B cell (primary cell): ENCODE measurements at regions not wholly inside any gene's neighbourhood (a gene's known extent, or its start where the extent isn't known, plus 50 kb on each side); places are given as distances from the start of the nearest gene placed in this dataset.

ENCODE experiments used
- ATAC-seq: fragments of 200-7000 bp; cut with Tn5 transposase; one replicate; pipeline ENCODE4 v1.10.0; 2021; ENCODE audit warnings: low read depth, mild to moderate bottlenecking, moderate number of reproducible peaks, moderate library complexity
- CTCF ChIA-PET: fragments of 350-600 bp; sonication (Branson Sonifier 250); formaldehyde crosslinking; loops from one replicate; lab custom pipeline; 2021; ENCODE audit warnings: antibody characterized with exemption, inconsistent platforms; lab: Charles Lee
- POLR2A ChIA-PET: fragments of 350-600 bp; sonication (Branson Sonifier 250); formaldehyde crosslinking; loops from one replicate; lab custom pipeline; 2021; ENCODE audit warnings: antibody characterized with exemption; lab: Charles Lee
- DNase-seq: peaks from one replicate; pipeline ENCODE4 v3.0.0; 2013
- H2AFZ ChIP-seq: 2 replicates; pipeline ENCODE4 v1.6.1; 2012; ENCODE audit warnings: mild to moderate bottlenecking, low read depth, low read length; ENCODE audit not compliant: insufficient read depth, poor library complexity, severe bottlenecking
- H3K27ac ChIP-seq, 2 donors: 1 replicate in 1 of 2; 2 replicates in 1 of 2; pipeline ENCODE4 v1.5.1; 2012 to 2013; ENCODE audit warnings: low read length in 2 of 2, mild to moderate bottlenecking in 2 of 2, moderate library complexity in 1 of 2
- H3K27me3 ChIP-seq, 4 experiments: fragments of 200-600 bp in 1 of 4; sonication (generic) in 1 of 4; replicated peaks in 1 of 4; 1 replicate in 2 of 4; 2 replicates in 2 of 4; pipeline versions ENCODE4 v1.6.1 to v1.7.0; 2013 to 2016; ENCODE audit warnings: low read length in 3 of 4, mild to moderate bottlenecking in 2 of 4, mixed read lengths in 1 of 4, moderate library complexity in 1 of 4; ENCODE audit not compliant: insufficient read depth in 4 of 4, control insufficient read depth in 3 of 4; ENCODE audit errors: control extremely low read depth in 1 of 4
- H3K36me3 ChIP-seq, 2 experiments: replicated peaks in 1 of 2; 1 replicate in 1 of 2; 2 replicates in 1 of 2; pipeline versions ENCODE4 v1.6.1 to v1.7.1; 2013; ENCODE audit warnings: low read length in 1 of 2; ENCODE audit not compliant: insufficient read depth in 2 of 2, control insufficient read depth in 1 of 2; ENCODE audit errors: control extremely low read depth in 1 of 2, extremely low read depth in 1 of 2
- H3K4me1 ChIP-seq, 2 donors: fragments of 200-600 bp in 1 of 2; sonication (generic) in 1 of 2; 1 replicate in 1 of 2; 2 replicates in 1 of 2; pipeline versions ENCODE4 v1.5.1 to v1.6.1; 2013 to 2017; ENCODE audit warnings: low read length in 2 of 2; ENCODE audit not compliant: control insufficient read depth in 2 of 2, insufficient read depth in 2 of 2
- H3K4me2 ChIP-seq: replicated peaks from 2 replicates; pipeline ENCODE3; 2012; ENCODE audit warnings: mild to moderate bottlenecking, low read depth, low read length; ENCODE audit not compliant: poor library complexity, severe bottlenecking
- H3K4me3 ChIP-seq, 5 experiments: fragments of 200-600 bp in 1 of 5; sonication (generic) in 1 of 5; 1 replicate in 3 of 5; 2 replicates in 2 of 5; pipeline versions ENCODE4 v1.5.1 to v1.7.0; 2011 to 2016; ENCODE audit warnings: low read length in 4 of 5, mild to moderate bottlenecking in 4 of 5, low read depth in 2 of 5, control low read depth in 1 of 5, moderate library complexity in 1 of 5; ENCODE audit not compliant: insufficient read depth in 1 of 5; ENCODE audit errors: control extremely low read depth in 1 of 5, extremely low read depth in 1 of 5
- H3K79me2 ChIP-seq: fragments of 200-600 bp; sonication (generic); one replicate; pipeline ENCODE4 v1.6.0; 2016; ENCODE audit warnings: low read length; ENCODE audit not compliant: control insufficient read depth, insufficient read depth
- H3K9ac ChIP-seq: fragments of 200-600 bp; sonication (generic); 2 replicates; pipeline ENCODE4 v1.6.1; 2017; ENCODE audit warnings: mild to moderate bottlenecking, low read length, moderate library complexity
- H3K9me3 ChIP-seq, 3 donors: one replicate each; pipeline versions ENCODE4 v1.6.1 to v1.7.1; 2013; ENCODE audit warnings: low read length in 2 of 3; ENCODE audit not compliant: control insufficient read depth in 2 of 3, insufficient read depth in 1 of 3; ENCODE audit errors: control extremely low read depth in 1 of 3
- H4K20me1 ChIP-seq: 2 replicates; pipeline ENCODE4 v1.6.0; 2012; ENCODE audit warnings: mild to moderate bottlenecking, low read length; ENCODE audit not compliant: insufficient read depth, control insufficient read depth, poor library complexity, severe bottlenecking
- H3K27ac Mint-ChIP-seq: one replicate; pipeline ENCODE4 v1.8.0; 2021; ENCODE audit warnings: mixed read lengths
- H3K27me3 Mint-ChIP-seq: one replicate; pipeline ENCODE4 v1.8.0; 2021; ENCODE audit warnings: mixed read lengths
- H3K4me1 Mint-ChIP-seq: one replicate; pipeline ENCODE4 v1.8.0; 2021; ENCODE audit warnings: mixed read lengths
- H3K4me3 Mint-ChIP-seq: one replicate; pipeline ENCODE4 v1.8.0; 2021; ENCODE audit warnings: mixed read lengths
- H3K9me3 Mint-ChIP-seq: one replicate; pipeline ENCODE4 v1.8.0; 2022; ENCODE audit warnings: mixed read lengths; ENCODE audit not compliant: insufficient read depth
- CTCF ChIP-seq: fragments of 200-600 bp; IDR thresholded peaks from one replicate; pipeline ENCODE4 v1.8.0; 2022; ENCODE audit warnings: antibody characterized with exemption, mild to moderate bottlenecking
- EZH2 ChIP-seq: IDR thresholded peaks from 2 replicates; pipeline ENCODE4 v1.6.1; 2012; ENCODE audit warnings: borderline replicate concordance, low read depth, mild to moderate bottlenecking, moderate library complexity, low read length; ENCODE audit not compliant: insufficient read depth, poor library complexity, severe bottlenecking
- WGBS: methylation state at CpG from one replicate; pipeline ENCODE4 v1.1.5; 2013; ENCODE audit warnings: missing lambda C conversion rate; ENCODE audit not compliant: insufficient coverage; 5-methylcytosine and 5-hydroxymethylcytosine counted together
- intact Hi-C: fragments of 100-400 bp; cut with micrococcal nuclease; formaldehyde crosslinking; loops from one replicate; pipeline ENCODE4 v1.10.0; 2022

- no peaks in the 10 kb centered on the region for H3K9me3 ChIP-seq
- H3K27me3 Mint-ChIP-seq, result no peaks in the 10 kb centered on the region
- no peak overlapping the region for H2AFZ ChIP-seq
- H3K27ac ChIP-seq, result no peak overlapping the region
- no peak overlapping the region for H3K27ac Mint-ChIP-seq
- no peaks in the 10 kb centered on the region for H3K27me3 ChIP-seq
- TF ChIP-seq EZH2 (no peak), CTCF (no peak)
- H3K4me3 Mint-ChIP-seq, result no peak overlapping the region
- no peaks in the 10 kb centered on the region for H3K9me3 Mint-ChIP-seq
- H3K4me3 ChIP-seq, result no peak overlapping the region
- H3K4me1 Mint-ChIP-seq, result no peaks in the 10 kb centered on the region
- no peaks in the 10 kb centered on the region for H3K4me1 ChIP-seq
- ChIA-PET POLR2A (no interaction called here), CTCF (no interaction called here)
- no peaks in the 10 kb centered on the region for H3K79me2 ChIP-seq
- WGBS, result no CpG with 5 or more reads among the region's 2 CpGs
- no peaks in the 10 kb centered on the region for H4K20me1 ChIP-seq
- H3K36me3 ChIP-seq, result no peaks in the 10 kb centered on the region
- no peak overlapping the region for H3K9ac ChIP-seq
- no peak for ATAC-seq
- DNase-seq, result no peak
- no peak overlapping the region for H3K4me2 ChIP-seq
- intact Hi-C loops, result no loop called here
These were observed 307.9 kb upstream of the SYT1 start for GRCh38 chr12:78556651-78557050.

GRCh38 chr12:78559416-78559815, 305.2 kb upstream of the SYT1 start:
- Mint-ChIP-seq H3K27ac (no peak overlapping the region), H3K9me3 (no peaks in the 10 kb centered on the region), H3K4me1 (no peaks in the 10 kb centered on the region), H3K27me3 (no peaks in the 10 kb centered on the region), H3K4me3 (no peak overlapping the region)
- WGBS, result no CpG with 5 or more reads among the region's 2 CpGs
- DNase-seq (no peak), ATAC-seq (no peak)
- intact Hi-C loops, result no loop called here
- H3K27me3 ChIP-seq, result no peaks in the 10 kb centered on the region
- TF ChIP-seq CTCF (no peak), EZH2 (no peak)
- no peaks in the 10 kb centered on the region for H3K79me2 ChIP-seq
- CTCF ChIA-PET, result no interaction called here
- H3K4me2 ChIP-seq, result no peak overlapping the region
- H2AFZ ChIP-seq, result no peak overlapping the region
- POLR2A ChIA-PET, result no interaction called here
- no peak overlapping the region for H3K4me3 ChIP-seq
- H3K27ac ChIP-seq, result no peak overlapping the region
- no peaks in the 10 kb centered on the region for H3K9me3 ChIP-seq
- H3K36me3 ChIP-seq, result no peaks in the 10 kb centered on the region
- no peaks in the 10 kb centered on the region for H4K20me1 ChIP-seq
- H3K9ac ChIP-seq, result no peak overlapping the region
- no peaks in the 10 kb centered on the region for H3K4me1 ChIP-seq
